ENCODE measurements at regions not wholly inside any gene's neighbourhood (a gene's known extent, or its start where the extent isn't known, plus 50 kb on each side); places are given as distances from the start of the nearest gene placed in this dataset.

DNA sequence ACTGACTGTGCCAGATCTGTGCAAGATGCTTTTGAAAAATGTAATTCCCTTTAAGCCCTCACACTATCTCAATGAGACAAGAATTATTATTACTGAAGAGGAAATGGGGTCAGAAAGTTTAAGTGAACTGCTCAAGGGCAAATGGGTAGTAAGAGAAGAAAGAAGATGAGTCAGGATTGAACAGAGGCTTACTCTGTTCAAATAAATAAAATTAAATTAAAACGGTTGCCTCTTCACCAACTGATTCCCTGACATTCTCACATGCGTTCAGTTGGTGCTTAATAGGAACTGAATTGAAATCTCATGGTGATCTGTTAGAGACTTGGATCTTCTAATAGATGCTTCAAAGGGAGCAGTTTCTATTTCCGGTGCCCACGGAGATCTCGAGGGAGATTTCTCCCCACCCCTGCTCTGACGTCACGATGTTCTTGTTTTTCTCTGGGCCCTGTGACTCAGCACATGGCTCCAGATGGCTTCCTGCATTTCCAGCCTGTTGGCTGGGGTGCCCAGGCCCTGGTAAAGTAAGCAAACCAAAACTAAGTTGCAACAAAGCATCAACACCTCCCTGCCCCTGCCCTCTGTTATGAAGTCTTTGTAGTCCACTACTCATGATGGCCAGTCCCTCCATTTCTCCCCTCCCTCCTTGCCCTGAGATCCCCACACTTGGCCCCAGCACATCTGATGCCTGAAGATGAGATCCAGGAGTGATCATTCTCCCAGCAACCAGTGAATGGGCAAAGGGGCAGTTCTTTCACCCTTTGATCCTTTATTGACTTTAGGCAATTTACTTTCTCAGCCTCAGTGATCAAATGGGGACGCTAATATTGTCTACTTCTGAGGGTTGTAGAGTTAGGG lies 106.1 kb upstream of the CPEB4 start:
- DNase-seq (ENCODE audit: low spot score) (no peak), ATAC-seq (no peak)
- H3K27me3 Mint-ChIP-seq (ENCODE audit: low read depth), result peaks cover 2% of the 10 kb centered on the region
- no peaks in the 10 kb centered on the region for H3K36me3 Mint-ChIP-seq
- H3K4me3 Mint-ChIP-seq, result no peak overlapping the region
- H3K9me3 Mint-ChIP-seq, result no peaks in the 10 kb centered on the region
- TF ChIP-seq, protein P1, sequence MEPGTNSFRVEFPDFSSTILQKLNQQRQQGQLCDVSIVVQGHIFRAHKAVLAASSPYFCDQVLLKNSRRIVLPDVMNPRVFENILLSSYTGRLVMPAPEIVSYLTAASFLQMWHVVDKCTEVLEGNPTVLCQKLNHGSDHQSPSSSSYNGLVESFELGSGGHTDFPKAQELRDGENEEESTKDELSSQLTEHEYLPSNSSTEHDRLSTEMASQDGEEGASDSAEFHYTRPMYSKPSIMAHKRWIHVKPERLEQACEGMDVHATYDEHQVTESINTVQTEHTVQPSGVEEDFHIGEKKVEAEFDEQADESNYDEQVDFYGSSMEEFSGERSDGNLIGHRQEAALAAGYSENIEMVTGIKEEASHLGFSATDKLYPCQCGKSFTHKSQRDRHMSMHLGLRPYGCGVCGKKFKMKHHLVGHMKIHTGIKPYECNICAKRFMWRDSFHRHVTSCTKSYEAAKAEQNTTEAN (CRISPR knock-in tag; IDR thresholded peaks at IDR 0.05), result no peak
- TF ChIP-seq, protein P2, sequence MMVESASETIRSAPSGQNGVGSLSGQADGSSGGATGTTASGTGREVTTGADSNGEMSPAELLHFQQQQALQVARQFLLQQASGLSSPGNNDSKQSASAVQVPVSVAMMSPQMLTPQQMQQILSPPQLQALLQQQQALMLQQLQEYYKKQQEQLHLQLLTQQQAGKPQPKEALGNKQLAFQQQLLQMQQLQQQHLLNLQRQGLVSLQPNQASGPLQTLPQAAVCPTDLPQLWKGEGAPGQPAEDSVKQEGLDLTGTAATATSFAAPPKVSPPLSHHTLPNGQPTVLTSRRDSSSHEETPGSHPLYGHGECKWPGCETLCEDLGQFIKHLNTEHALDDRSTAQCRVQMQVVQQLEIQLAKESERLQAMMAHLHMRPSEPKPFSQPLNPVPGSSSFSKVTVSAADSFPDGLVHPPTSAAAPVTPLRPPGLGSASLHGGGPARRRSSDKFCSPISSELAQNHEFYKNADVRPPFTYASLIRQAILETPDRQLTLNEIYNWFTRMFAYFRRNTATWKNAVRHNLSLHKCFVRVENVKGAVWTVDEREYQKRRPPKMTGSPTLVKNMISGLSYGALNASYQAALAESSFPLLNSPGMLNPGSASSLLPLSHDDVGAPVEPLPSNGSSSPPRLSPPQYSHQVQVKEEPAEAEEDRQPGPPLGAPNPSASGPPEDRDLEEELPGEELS (CRISPR knock-in tag; IDR thresholded peaks at IDR 0.05), result no peak
- no peak for TF ChIP-seq JAZF1 (CRISPR knock-in tag; IDR thresholded peaks at IDR 0.05)
- TF ChIP-seq ZNF416 (CRISPR knock-in tag; IDR thresholded peaks at IDR 0.05), result no peak
- no peak for TF ChIP-seq ZNF671 (CRISPR knock-in tag; IDR thresholded peaks at IDR 0.05)
- no peak for TF ChIP-seq JUN (CRISPR knock-in tag; IDR thresholded peaks at IDR 0.05)
- no peak for TF ChIP-seq RORB (CRISPR knock-in tag; IDR thresholded peaks at IDR 0.05)
- TF ChIP-seq, protein P3, sequence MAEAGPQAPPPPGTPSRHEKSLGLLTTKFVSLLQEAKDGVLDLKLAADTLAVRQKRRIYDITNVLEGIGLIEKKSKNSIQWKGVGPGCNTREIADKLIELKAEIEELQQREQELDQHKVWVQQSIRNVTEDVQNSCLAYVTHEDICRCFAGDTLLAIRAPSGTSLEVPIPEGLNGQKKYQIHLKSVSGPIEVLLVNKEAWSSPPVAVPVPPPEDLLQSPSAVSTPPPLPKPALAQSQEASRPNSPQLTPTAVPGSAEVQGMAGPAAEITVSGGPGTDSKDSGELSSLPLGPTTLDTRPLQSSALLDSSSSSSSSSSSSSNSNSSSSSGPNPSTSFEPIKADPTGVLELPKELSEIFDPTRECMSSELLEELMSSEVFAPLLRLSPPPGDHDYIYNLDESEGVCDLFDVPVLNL (CRISPR knock-in tag; IDR thresholded peaks at IDR 0.05; ENCODE audit: borderline replicate concordance, low read depth), result no peak
- no peak for TF ChIP-seq SP1 (CRISPR knock-in tag; conservative IDR thresholded peaks at IDR 0.05)
- TF ChIP-seq CBFB (CRISPR knock-in tag; IDR thresholded peaks at IDR 0.05; ENCODE audit: low read depth), result no peak
- no peak for TF ChIP-seq MYBL2 (CRISPR knock-in tag; IDR thresholded peaks at IDR 0.05)
- TF ChIP-seq PRDM15 (CRISPR knock-in tag; IDR thresholded peaks at IDR 0.05), result no peak
- no peak for TF ChIP-seq SMAD4 (CRISPR knock-in tag; IDR thresholded peaks at IDR 0.05)
- TF ChIP-seq, protein P4, sequence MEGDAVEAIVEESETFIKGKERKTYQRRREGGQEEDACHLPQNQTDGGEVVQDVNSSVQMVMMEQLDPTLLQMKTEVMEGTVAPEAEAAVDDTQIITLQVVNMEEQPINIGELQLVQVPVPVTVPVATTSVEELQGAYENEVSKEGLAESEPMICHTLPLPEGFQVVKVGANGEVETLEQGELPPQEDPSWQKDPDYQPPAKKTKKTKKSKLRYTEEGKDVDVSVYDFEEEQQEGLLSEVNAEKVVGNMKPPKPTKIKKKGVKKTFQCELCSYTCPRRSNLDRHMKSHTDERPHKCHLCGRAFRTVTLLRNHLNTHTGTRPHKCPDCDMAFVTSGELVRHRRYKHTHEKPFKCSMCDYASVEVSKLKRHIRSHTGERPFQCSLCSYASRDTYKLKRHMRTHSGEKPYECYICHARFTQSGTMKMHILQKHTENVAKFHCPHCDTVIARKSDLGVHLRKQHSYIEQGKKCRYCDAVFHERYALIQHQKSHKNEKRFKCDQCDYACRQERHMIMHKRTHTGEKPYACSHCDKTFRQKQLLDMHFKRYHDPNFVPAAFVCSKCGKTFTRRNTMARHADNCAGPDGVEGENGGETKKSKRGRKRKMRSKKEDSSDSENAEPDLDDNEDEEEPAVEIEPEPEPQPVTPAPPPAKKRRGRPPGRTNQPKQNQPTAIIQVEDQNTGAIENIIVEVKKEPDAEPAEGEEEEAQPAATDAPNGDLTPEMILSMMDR (IDR thresholded peaks at IDR 0.05), result no peak
- TF ChIP-seq TEAD4 (CRISPR knock-in tag; IDR thresholded peaks at IDR 0.05), result no peak
- no peak for TF ChIP-seq ARID4B (CRISPR knock-in tag; IDR thresholded peaks at IDR 0.05; ENCODE audit: borderline replicate concordance)
- peaks cover 31% of the 10 kb centered on the region for H3K4me1 Mint-ChIP-seq
- POLR2A ChIA-PET, result no interaction called here
- H3K27ac Mint-ChIP-seq, result no peak overlapping the region
- CTCF ChIA-PET, result interaction anchor here (1.2 kb wide), 1 partner anchor 8 kb away, joined by 3 read pairs; no protein-coding TSS in a partner anchor

Data from WTC11 (cell line).